Ecto neural progenitor cell (in vitro differentiated cells): ENCODE measurements at regions not wholly inside any gene's neighbourhood (a gene's known extent, or its start where the extent isn't known, plus 50 kb on each side); places are given as distances from the start of the nearest gene placed in this dataset.
A peak's percentile ranks its signal among the peaks of the same experiment; 100 is the strongest.

Source experiments
- DNase-seq: peaks from one replicate; pipeline ENCODE4 v3.0.0-alpha.2; 2018; ENCODE audit warnings: low spot score

- no peak for DNase-seq
Observed at GRCh38 chr15:25233766-25234350, 205.0 kb downstream of the UBE3A start.

GRCh38 chr15:25234831-25235230 lies 204.0 kb downstream of the UBE3A start:
- no peak for DNase-seq

GRCh38 chr15:25235391-25235790 lies 203.4 kb downstream of the UBE3A start:
- no peak for DNase-seq

DNA sequence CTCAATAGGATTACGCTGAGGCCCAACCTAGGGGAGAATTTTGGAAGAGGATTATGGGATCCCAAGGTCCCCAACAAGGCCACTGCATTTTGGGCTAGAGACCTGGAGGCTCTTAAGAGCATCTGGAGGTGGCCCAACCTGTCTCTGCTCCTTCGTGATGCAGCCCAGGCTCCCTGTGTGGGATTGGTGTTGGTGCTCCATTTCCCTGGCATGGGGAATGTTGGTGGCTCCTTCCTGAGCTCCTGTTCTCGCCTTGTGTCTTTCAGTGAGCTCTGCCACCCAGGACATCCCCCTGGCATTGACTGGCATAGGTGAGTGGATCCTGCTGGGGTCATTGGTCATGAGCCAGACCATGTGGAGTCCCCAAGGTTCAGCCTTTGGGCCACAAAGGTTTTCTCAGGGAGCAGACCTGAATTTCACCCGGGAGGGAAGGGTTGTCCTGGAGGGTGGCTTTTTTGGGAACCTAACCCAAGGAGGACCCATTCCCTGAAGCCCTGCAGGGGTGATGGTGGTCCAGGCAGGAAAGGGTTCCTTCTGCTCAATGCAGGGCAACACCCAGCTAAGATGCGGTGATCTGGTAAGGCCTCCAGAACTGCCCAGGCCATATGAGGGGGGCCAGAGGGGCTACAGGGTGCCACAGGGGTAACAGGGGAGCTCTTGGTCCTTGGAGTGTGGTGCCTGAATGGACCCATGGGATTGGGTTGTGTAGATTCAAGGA lies 202.5 kb downstream of the UBE3A start:
- no peak for DNase-seq

GRCh38 chr15:25236861-25237155 lies 202.0 kb downstream of the UBE3A start:
- no peak for DNase-seq

DNA sequence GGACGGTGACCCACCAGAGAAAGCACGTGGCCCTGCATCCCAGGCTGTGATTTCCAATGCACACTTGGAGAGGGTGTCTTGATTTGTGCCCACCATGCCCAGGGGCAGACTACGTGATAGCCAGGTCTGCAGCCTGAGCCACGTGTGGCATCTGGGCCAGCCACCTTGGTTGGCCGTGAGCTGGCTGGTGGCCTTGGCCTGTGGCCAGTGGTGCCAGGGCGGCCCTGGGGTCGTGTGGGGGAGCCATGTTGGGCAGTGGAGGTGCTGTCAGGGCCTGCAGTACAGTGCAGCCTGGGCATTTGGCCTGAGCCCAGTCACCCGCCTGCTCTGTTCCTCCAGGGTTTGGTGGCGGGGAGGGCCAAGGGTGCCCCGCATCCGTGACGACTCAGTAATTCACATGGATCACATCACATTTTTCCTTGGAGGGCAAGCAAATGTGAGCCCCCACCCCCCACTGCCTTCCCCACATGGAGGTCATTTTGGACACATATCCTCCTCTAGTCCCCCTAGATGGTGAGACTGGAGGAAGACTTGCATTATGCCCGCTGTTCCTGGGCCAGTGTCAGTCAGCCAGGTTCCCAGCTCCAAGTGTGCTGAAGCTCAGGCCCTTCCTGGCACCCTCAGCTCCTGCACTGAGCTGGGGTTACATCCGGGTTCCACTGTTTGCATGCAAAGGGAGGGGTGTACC lies 201.4 kb downstream of the UBE3A start:
- no peak for DNase-seq

GRCh38 chr15:25238126-25238525 lies 200.7 kb downstream of the UBE3A start:
- no peak for DNase-seq

- DNase-seq: no peak
Observed at GRCh38 chr15:25238716-25239470, 199.9 kb downstream of the UBE3A start.

GRCh38 chr15:25239471-25240345 lies 199.1 kb downstream of the UBE3A start:
- DNase-seq: no peak

GRCh38 chr15:25240461-25241021 lies 198.3 kb downstream of the UBE3A start:
- DNase-seq: no peak

DNA sequence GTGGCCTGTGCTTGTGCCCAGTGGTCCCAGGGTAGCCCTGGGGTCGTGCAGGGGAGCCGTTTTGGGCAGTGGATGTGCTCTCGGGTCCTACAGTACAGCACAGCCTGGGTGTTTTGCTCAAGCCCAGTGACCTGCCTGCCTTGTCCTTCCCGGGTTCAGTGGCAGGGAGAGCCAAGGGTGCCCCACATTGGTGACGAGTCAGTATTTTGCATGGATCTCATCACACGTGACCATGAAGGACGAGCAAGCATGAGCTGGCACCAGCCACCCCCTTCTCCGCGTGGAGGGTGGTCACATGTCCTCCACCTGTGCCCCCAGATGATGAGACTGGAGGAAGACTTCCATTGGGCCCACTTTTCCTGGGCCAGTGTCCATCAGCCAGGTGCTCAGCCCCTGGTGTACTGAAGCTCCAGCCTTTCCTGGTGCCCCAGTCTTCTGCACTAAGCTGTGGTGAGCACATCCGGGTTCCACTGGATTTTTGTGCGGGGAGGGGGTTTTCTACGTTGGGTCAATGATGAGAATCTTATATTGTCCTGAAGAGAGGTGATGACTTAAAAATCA lies 197.5 kb downstream of the UBE3A start:
- no peak for DNase-seq

GRCh38 chr15:25242166-25242879 lies 196.5 kb downstream of the UBE3A start:
- DNase-seq: no peak

DNA sequence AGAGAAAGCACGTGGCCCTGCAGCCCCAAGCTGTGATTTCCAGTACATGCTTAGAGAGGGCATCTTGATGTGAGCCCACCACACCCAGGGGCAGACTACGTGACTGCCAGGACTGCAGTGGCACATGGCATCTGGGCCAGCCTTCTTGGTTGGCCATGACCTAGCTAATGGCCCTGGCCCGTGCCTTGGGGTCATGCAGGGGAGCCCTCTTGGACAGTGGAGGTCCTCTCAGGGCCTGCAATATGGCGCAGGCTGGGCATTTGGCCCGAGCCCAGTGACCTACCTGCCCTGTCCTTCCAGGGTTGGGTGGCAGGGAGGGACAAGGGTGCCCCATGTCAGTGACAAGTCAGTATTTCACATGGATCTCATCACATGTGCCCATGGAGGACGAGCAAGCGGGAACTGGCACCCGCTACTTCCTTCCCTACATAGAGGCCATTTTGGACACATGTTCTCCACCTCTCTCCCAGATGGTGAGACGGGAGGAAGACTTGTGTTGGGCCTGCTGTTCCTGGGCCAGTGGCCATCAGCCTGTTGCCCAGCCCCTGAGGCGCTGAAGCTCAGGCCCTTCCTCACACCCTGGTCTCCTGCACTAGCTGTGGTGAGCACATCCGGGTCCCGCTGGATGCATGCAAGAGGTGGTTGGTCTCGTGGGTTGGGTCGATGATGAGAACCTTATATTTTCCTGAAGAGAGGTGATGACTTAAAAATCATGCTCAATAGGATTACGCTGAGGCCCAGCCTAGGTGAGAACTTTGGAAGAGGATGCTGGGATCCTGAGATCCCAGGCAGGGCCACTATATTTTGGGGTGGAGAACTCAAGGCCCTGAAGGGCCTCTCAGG lies 195.6 kb downstream of the UBE3A start:
- DNase-seq: no peak

- DNase-seq: no peak
Observed at GRCh38 chr15:25243800-25244097, 195.1 kb downstream of the UBE3A start.

DNA sequence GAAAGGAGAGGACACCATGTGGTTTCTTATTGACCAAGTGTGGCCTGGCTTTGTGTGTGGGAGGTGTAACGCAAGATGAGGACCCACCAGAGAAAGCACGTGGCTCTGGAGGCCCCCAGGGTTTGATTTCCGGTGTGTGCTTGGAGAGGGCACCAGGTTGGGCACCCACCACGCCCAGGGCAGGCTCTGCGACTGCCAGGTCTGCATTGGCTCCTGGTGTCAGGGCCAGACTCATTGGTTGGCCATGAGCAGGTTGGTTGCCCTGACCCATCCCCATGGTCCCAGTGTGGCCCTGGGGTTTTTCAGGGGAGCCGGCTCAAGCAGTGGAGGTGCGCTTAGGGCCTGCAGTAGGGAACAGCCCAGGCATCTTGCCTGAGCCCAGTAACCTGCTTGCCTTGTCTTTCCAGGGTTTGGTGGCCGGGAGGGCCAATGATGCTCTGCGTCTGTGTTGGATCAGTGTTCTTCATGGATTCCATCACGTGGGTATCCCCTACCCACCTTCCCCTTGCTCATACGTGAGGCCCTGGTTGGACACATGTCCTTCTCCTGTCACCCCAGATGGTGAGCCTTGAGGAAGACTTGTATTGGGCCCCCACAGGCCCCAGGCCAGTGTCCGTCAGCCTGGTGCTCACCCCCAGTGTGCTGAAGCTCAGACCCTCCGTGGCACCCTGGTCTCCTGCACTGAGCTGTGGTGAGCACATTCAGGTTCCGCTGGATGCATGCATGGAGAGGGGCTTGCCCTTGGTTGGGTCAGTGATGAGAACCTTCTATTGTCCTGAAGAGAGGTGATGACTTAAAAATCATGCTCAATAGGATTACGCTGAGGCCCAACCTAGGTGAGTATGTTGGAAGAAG lies 193.9 kb downstream of the UBE3A start:
- DNase-seq: no peak

DNA sequence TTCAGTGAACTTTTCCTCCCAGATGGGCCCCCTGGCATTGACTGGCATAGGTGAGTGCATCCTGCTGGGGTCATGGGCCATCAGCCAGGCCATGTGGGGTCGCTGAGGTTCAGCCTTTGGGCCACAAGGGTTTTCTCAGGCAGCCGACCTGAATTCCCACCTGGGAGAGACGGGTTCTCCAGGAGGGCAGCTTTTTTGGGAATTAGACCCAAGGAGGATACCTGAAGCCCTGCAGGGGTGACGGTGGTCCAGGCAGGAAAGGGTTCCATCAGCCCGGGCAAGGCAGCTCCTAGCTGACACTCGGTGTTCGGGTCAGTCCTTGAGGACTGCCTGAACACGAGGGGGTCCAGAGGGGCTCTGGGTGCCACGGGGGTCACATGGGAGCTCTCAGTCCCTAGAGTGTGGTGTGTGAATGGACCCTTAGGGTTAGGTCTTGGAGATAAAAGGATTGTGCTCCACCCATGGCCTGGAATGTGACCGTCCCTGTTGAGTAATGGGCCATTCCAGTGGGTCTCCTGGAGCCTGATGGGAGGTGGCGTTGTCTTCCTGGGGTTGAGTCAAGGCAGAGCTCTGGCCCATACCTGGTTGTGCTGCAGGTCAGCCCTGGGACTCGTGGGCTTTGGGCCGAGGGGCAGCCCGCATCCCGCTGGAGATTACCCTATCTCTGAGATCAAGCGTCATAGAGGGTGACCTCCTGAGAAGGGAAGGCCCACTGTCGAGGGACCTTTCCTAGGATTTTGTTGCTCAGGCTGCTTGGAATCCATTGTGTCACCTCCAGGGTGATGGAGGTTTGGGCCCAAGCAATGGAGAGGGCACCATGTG lies 192.8 kb downstream of the UBE3A start:
- DNase-seq: peak; percentile 32

GRCh38 chr15:25246641-25247406 lies 192.0 kb downstream of the UBE3A start:
- DNase-seq: peak; percentile 17
